Effector memory CD4-positive, alpha-beta T cell (primary cell): ENCODE measurements at regions not wholly inside any gene's neighbourhood (a gene's known extent, or its start where the extent isn't known, plus 50 kb on each side); places are given as distances from the start of the nearest gene placed in this dataset.

ENCODE experiments used
- DNase-seq, 3 donors: peaks; one replicate each; pipeline ENCODE4 v3.0.0-alpha.2; 2020
- H3K27ac ChIP-seq: 2 replicates; pipeline ENCODE4 v1.7.0; 2013; ENCODE audit warnings: mild to moderate bottlenecking, low read length, moderate library complexity; ENCODE audit not compliant: insufficient read depth, poor library complexity, severe bottlenecking
- H3K27me3 ChIP-seq: replicated peaks from 2 replicates; pipeline ENCODE4 v1.7.0; 2013; ENCODE audit warnings: mild to moderate bottlenecking, low read length; ENCODE audit not compliant: insufficient read depth, control insufficient read depth, poor library complexity, severe bottlenecking
- H3K36me3 ChIP-seq: 2 replicates; pipeline ENCODE4 v1.7.0; 2013; ENCODE audit warnings: mild to moderate bottlenecking, low read length, moderate library complexity; ENCODE audit not compliant: control insufficient read depth, insufficient read depth
- H3K4me1 ChIP-seq: 2 replicates; pipeline ENCODE4 v1.7.0; 2013; ENCODE audit warnings: low read length, mild to moderate bottlenecking; ENCODE audit not compliant: control insufficient read depth, insufficient read depth, poor library complexity, severe bottlenecking
- H3K4me3 ChIP-seq: 2 replicates; pipeline ENCODE4 v1.7.0; 2013; ENCODE audit warnings: low read length, low read depth, mild to moderate bottlenecking; ENCODE audit not compliant: insufficient read depth, poor library complexity, severe bottlenecking
- H3K9me3 ChIP-seq: 2 replicates; pipeline ENCODE4 v1.7.0; 2013; ENCODE audit warnings: mild to moderate bottlenecking, low read length, moderate library complexity; ENCODE audit not compliant: control insufficient read depth

DNA sequence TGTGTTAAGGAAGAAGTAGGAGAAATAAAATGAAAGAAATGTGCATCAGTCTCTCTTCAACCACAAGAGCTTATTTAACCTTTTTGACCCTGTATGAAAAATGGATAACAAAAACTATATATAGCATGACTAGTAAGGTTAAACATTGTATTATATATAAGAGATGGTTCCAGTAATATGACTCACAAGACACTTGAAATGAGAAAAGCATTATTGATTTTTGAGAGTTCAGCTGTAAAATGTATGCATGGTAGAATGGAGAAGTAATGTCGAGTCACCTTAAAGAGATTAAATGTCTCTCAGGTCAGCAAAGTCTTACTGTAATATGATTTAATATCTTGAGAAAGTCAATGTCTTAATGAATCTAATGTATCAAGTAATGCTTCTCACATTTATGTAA lies 860.9 kb downstream of the TAF11L14 start:
- no peaks in the 10 kb centered on the region for H3K4me1 ChIP-seq
- no peak for DNase-seq

GRCh38 chr5:18496041-18496440 lies 861.8 kb downstream of the TAF11L14 start:
- H3K36me3 ChIP-seq: no peaks in the 10 kb centered on the region
- DNase-seq: no peak
- no peak overlapping the region for H3K27ac ChIP-seq
- no peak overlapping the region for H3K4me3 ChIP-seq
- H3K9me3 ChIP-seq: no peaks in the 10 kb centered on the region
- no peaks in the 10 kb centered on the region for H3K4me1 ChIP-seq
- H3K27me3 ChIP-seq: no peaks in the 10 kb centered on the region

More for the DNA sequence above, 860.9 kb downstream of the TAF11L14 start:
- H3K27ac ChIP-seq: no peak overlapping the region
- H3K4me3 ChIP-seq: no peak overlapping the region
- no peaks in the 10 kb centered on the region for H3K27me3 ChIP-seq
- no peaks in the 10 kb centered on the region for H3K9me3 ChIP-seq
- H3K36me3 ChIP-seq: no peaks in the 10 kb centered on the region

DNA sequence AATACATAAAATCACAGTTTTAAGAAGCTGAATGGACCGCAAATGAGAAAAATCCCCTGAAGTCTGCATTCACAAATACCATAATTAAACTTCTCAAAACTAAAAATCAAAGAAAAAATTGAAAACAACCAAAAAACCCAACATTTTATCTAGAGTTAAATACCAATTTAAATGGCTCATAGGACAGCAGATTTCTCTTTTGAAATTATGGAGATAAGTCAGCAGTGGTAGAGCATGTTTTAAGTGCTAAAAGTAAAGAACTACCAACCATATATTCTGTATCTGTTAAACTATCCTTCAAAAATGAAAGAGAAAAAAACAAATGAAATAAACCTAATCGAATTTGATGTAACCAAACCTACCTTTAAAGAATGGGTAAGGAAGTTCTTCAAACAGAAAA lies 862.8 kb downstream of the TAF11L14 start:
- H3K4me1 ChIP-seq: no peaks in the 10 kb centered on the region
- no peak overlapping the region for H3K27ac ChIP-seq
- DNase-seq: no peak
- H3K9me3 ChIP-seq: no peaks in the 10 kb centered on the region
- no peak overlapping the region for H3K4me3 ChIP-seq
- no peaks in the 10 kb centered on the region for H3K27me3 ChIP-seq
- H3K36me3 ChIP-seq: no peaks in the 10 kb centered on the region

- Histone ChIP-seq H3K36me3 (no peaks in the 10 kb centered on the region), H3K27ac (no peak overlapping the region), H3K4me1 (no peaks in the 10 kb centered on the region), H3K4me3 (no peak overlapping the region), H3K9me3 (no peaks in the 10 kb centered on the region), H3K27me3 (no peaks in the 10 kb centered on the region)
- no peak for DNase-seq
Observed at GRCh38 chr5:18503797-18504328, 869.6 kb downstream of the TAF11L14 start.

DNA sequence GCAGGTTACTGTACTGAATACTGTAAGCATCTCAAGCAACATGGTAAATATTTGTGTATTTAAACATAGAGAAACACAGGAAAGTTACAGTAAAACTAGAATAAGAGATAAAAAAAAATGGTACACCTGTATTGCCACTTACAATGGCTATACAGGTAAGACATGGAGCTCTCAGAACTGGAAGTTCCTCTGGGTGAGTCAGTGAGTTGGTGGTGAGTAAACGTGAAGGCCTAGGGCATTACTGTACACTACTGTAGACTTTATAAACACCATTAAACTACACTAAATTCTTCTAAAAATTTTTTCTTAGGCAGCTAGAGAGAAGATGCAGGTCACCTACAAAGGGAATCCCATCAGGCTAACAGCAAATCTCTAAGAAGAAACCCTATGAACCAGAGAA lies 872.9 kb downstream of the TAF11L14 start:
- H3K4me1 ChIP-seq: no peaks in the 10 kb centered on the region
- no peaks in the 10 kb centered on the region for H3K27me3 ChIP-seq

GRCh38 chr5:18517641-18518380 lies 883.6 kb downstream of the TAF11L14 start:
- H3K9me3 ChIP-seq: no peaks in the 10 kb centered on the region
- H3K4me1 ChIP-seq: no peaks in the 10 kb centered on the region
- no peak overlapping the region for H3K27ac ChIP-seq
- no peak for DNase-seq
- H3K4me3 ChIP-seq: no peak overlapping the region
- no peaks in the 10 kb centered on the region for H3K36me3 ChIP-seq
- no peaks in the 10 kb centered on the region for H3K27me3 ChIP-seq

More for the DNA sequence above, 872.9 kb downstream of the TAF11L14 start:
- Histone ChIP-seq H3K36me3 (no peaks in the 10 kb centered on the region), H3K27ac (no peak overlapping the region), H3K9me3 (no peaks in the 10 kb centered on the region), H3K4me3 (no peak overlapping the region)
- no peak for DNase-seq

DNA sequence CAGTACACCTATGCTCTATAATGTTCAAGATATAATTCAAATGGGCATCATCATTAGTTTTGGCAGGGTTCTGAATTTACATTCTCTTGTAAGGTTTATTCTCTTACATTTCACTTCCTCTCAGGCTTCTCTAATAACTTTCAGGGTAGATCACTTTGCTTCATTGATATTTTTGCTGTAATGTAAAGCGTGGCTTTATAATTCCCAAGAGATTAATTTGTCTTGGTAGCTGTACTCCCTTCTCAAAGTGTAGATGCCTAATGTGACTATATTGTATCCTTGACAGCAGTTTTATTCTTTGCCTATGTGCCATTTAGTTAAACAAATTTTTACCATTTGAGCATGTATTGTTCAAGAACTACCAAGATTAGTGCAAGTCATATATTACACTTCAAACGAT lies 889.1 kb downstream of the TAF11L14 start:
- no peak overlapping the region for H3K27ac ChIP-seq
- no peak overlapping the region for H3K4me3 ChIP-seq
- no peaks in the 10 kb centered on the region for H3K36me3 ChIP-seq
- H3K4me1 ChIP-seq: no peaks in the 10 kb centered on the region
- H3K27me3 ChIP-seq: no peaks in the 10 kb centered on the region
- no peak for DNase-seq
- no peaks in the 10 kb centered on the region for H3K9me3 ChIP-seq

DNA sequence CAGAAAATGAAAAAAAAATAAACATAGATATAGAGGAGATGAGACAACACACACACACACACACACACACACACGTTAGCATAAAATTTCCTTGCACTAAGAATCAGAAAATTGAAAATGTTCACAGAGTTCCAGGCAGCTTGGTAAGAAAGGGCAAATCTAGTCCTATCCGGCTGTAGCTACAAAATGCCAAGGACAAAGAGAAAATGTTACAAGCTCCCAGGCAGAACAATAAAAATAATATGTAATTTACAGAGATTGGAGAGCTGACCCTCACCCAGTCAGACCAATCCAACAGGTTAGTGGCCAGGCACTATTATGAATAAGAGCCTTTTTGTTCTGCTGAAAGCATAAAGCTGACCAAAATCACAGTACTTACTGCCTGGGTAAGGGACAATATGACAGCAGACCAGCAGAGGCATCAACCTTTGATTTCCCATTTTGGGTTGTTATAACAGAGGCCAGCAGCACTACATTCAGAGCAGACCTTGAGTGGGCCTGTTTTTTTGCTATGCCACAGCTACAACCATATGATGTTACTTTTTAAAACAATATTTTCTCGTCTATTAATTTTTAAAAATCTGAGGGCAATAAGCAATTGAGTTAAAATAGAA lies 892.6 kb downstream of the TAF11L14 start:
- Histone ChIP-seq H3K4me3 (no peak overlapping the region), H3K27ac (no peak overlapping the region), H3K4me1 (no peaks in the 10 kb centered on the region), H3K36me3 (no peaks in the 10 kb centered on the region), H3K27me3 (no peaks in the 10 kb centered on the region), H3K9me3 (no peaks in the 10 kb centered on the region)
- DNase-seq: no peak

- H3K4me1 ChIP-seq: no peaks in the 10 kb centered on the region
- H3K36me3 ChIP-seq: no peaks in the 10 kb centered on the region
- no peak overlapping the region for H3K4me3 ChIP-seq
- no peak for DNase-seq
- no peaks in the 10 kb centered on the region for H3K27me3 ChIP-seq
- no peaks in the 10 kb centered on the region for H3K9me3 ChIP-seq
- no peak overlapping the region for H3K27ac ChIP-seq
Observed at GRCh38 chr5:18533137-18533536, 898.9 kb downstream of the TAF11L14 start.

DNA sequence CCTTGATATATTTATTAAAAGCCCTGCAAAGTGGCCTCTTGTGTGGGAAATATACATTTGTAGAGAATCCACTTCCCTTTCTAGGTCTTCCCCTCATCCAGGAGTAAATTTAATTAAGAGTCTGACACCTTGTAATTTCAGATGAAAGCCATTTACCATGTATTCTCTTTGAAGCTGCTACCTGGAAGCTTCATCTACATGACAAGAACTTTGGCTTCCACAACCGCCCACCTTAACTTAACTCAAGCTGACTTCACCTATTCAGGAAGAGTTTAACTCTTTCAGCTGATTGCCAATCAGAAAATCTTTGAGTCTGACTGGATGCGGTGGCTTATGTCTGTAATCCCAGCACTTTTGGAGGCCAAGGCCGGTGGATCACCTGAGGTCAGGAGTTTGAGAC lies 899.9 kb downstream of the TAF11L14 start:
- no peaks in the 10 kb centered on the region for H3K9me3 ChIP-seq
- no peak for DNase-seq
- no peak overlapping the region for H3K27ac ChIP-seq
- H3K4me1 ChIP-seq: no peaks in the 10 kb centered on the region
- no peaks in the 10 kb centered on the region for H3K27me3 ChIP-seq
- H3K4me3 ChIP-seq: no peak overlapping the region
- H3K36me3 ChIP-seq: no peaks in the 10 kb centered on the region
